ENCODE measurements at regions not wholly inside any gene's neighbourhood (a gene's known extent, or its start where the extent isn't known, plus 50 kb on each side); places are given as distances from the start of the nearest gene placed in this dataset.

DNA sequence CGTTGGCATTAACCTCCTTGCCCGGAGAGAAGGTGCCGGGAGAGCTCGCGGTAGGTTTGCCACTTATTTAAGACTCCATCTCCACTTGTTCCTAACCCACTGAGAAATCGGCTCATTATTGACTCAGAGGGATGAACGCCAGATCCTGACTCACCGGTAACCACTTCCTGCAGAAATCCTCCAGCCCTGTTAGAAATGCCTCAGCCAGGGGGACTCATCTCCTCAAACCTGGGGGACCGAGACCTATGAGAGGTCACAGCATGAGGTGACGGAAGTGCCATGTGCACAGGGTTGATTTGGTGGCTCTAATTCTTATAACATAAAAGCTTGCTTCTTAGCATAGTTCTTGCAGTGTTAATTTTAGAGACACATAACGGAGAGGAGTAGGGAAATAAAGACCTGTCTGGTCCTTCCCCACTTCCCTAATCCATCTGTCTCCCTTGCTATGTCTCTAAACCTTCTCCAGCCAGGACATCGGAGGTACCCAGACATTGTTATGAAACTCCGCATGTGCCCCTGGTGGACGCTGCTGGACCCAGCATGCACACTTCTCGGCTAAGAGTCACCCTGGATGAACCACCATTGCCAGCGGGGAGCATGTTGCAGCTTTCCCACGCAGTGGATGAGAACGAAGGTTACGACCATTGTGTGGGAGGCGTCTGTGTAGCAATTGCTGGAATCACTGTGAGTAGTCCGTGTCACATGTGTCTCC is 158.9 kb downstream of the EFNB2 start:
- DNase-seq (ENCODE audit: low read depth, low spot score), result no peak
- no peaks in the 10 kb centered on the region for H3K27me3 ChIP-seq (ENCODE audit: insufficient read depth, insufficient read length)
- H3K9ac ChIP-seq (ENCODE audit: insufficient read length, low read depth), result no peak overlapping the region
- TF ChIP-seq ZNF274 (IDR thresholded peaks at IDR 0.05; ENCODE audit: low read depth, low read length) (no peak), YY1 (IDR thresholded peaks at IDR 0.05; ENCODE audit: insufficient read depth, insufficient read length) (no peak), SUZ12 (IDR thresholded peaks at IDR 0.05; ENCODE audit: extremely low read depth, insufficient read depth, insufficient read length) (no peak)
- H3K4me3 ChIP-seq (ENCODE audit: insufficient read length, low read depth), result no peak overlapping the region
- H3K4me1 ChIP-seq (ENCODE audit: insufficient read depth, insufficient read length), result no peaks in the 10 kb centered on the region
- no peaks in the 10 kb centered on the region for H3K9me3 ChIP-seq (ENCODE audit: insufficient read depth, low read length)
- H3K36me3 ChIP-seq (ENCODE audit: insufficient read depth, insufficient read length, low read length), result no peaks in the 10 kb centered on the region

DNA sequence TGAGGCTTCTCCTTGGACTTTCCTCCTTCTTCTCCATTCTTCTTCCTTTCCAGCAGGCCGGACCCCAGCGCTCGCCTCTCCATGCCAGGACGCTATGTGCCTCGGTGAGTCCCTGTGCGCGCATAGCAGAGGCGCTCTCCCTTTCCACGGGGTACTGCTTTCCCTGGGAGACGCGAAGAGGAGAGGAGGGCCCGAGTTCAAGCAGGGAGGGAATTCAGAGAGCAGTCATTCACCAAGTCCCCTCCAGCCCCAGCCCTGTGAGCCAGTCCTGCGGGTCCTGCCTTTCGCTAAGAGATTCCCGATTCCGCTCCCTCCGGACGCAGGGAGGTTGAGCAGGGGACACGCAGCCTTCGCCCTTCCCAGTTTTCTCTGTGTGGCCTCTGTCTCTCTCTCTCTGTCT is 160.4 kb downstream of the EFNB2 start:
- Histone ChIP-seq H3K36me3 (ENCODE audit: insufficient read depth, insufficient read length, low read length) (no peaks in the 10 kb centered on the region), H3K9me3 (ENCODE audit: insufficient read depth, low read length) (no peaks in the 10 kb centered on the region), H3K4me1 (ENCODE audit: insufficient read depth, insufficient read length) (no peaks in the 10 kb centered on the region), H3K27me3 (ENCODE audit: insufficient read depth, insufficient read length) (no peaks in the 10 kb centered on the region), H3K9ac (ENCODE audit: insufficient read length, low read depth) (no peak overlapping the region), H3K4me3 (ENCODE audit: insufficient read length, low read depth) (no peak overlapping the region)
- DNase-seq (ENCODE audit: low read depth, low spot score), result no peak
- TF ChIP-seq SUZ12 (IDR thresholded peaks at IDR 0.05; ENCODE audit: extremely low read depth, insufficient read depth, insufficient read length) (no peak), YY1 (IDR thresholded peaks at IDR 0.05; ENCODE audit: insufficient read depth, insufficient read length) (no peak), ZNF274 (IDR thresholded peaks at IDR 0.05; ENCODE audit: low read depth, low read length) (no peak)

DNA sequence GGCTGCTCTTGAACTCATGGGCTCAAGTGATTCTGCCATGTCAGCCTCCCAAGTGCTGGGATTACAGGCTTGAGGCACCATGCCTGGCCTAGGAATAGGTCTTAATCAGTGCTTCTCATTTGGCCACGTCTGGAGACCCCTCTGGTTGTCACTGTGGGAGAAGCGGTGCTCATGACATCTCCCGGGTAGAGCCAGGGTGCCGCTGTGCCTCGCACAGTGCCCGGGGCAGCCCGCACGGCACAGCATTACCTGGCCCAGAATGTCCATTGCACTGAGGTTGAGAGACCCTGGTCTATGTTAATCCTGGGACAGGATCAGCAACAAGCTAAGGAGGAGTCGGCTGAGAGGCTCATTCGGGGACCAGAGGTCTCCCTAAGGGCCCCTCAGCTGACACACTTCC is 160.8 kb downstream of the EFNB2 start:
- Histone ChIP-seq H3K4me1 (ENCODE audit: insufficient read depth, insufficient read length) (no peaks in the 10 kb centered on the region), H3K9ac (ENCODE audit: insufficient read length, low read depth) (no peak overlapping the region), H3K27me3 (ENCODE audit: insufficient read depth, insufficient read length) (no peaks in the 10 kb centered on the region), H3K36me3 (ENCODE audit: insufficient read depth, insufficient read length, low read length) (no peaks in the 10 kb centered on the region), H3K4me3 (ENCODE audit: insufficient read length, low read depth) (no peak overlapping the region), H3K9me3 (ENCODE audit: insufficient read depth, low read length) (no peaks in the 10 kb centered on the region)
- DNase-seq (ENCODE audit: low read depth, low spot score), result no peak
- no peak for TF ChIP-seq ZNF274 (IDR thresholded peaks at IDR 0.05; ENCODE audit: low read depth, low read length)
- no peak for TF ChIP-seq SUZ12 (IDR thresholded peaks at IDR 0.05; ENCODE audit: extremely low read depth, insufficient read depth, insufficient read length)
- no peak for TF ChIP-seq YY1 (IDR thresholded peaks at IDR 0.05; ENCODE audit: insufficient read depth, insufficient read length)

DNA sequence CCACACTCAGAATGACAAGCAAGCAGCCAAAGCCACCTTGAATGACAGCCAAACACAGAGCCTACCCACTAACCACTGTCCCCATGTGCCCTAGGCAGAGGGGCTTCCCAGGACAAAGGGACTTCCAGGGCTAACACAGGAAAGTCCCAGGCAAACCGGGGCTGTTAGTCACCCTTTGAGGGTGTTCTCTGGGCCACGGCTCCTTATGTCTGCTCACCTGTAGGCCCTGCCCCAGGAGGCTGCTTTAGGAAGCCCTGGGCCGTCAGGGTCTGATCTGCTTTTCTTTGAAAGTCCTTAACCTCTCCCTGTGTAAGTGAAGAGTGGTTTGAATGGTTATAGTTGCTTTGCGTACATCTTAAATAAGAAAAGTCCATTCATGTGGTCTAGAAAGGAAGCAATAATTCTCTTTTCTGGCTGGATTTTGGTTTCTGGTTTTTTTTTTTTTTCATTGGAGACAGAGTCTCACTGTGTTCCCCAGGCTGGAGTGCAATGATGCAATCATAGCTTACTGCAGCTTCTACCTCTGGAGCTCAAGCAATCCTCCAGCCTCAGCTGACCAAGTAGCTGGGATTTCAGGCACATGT is 161.4 kb downstream of the EFNB2 start:
- no peaks in the 10 kb centered on the region for H3K36me3 ChIP-seq (ENCODE audit: insufficient read depth, insufficient read length, low read length)
- no peaks in the 10 kb centered on the region for H3K4me1 ChIP-seq (ENCODE audit: insufficient read depth, insufficient read length)
- H3K4me3 ChIP-seq (ENCODE audit: insufficient read length, low read depth), result no peak overlapping the region
- no peaks in the 10 kb centered on the region for H3K9me3 ChIP-seq (ENCODE audit: insufficient read depth, low read length)
- H3K27me3 ChIP-seq (ENCODE audit: insufficient read depth, insufficient read length), result no peaks in the 10 kb centered on the region
- no peak for DNase-seq (ENCODE audit: low read depth, low spot score)
- TF ChIP-seq SUZ12 (IDR thresholded peaks at IDR 0.05; ENCODE audit: extremely low read depth, insufficient read depth, insufficient read length), result no peak
- TF ChIP-seq YY1 (IDR thresholded peaks at IDR 0.05; ENCODE audit: insufficient read depth, insufficient read length), result no peak
- no peak for TF ChIP-seq ZNF274 (IDR thresholded peaks at IDR 0.05; ENCODE audit: low read depth, low read length)
- H3K9ac ChIP-seq (ENCODE audit: insufficient read length, low read depth), result no peak overlapping the region

DNA sequence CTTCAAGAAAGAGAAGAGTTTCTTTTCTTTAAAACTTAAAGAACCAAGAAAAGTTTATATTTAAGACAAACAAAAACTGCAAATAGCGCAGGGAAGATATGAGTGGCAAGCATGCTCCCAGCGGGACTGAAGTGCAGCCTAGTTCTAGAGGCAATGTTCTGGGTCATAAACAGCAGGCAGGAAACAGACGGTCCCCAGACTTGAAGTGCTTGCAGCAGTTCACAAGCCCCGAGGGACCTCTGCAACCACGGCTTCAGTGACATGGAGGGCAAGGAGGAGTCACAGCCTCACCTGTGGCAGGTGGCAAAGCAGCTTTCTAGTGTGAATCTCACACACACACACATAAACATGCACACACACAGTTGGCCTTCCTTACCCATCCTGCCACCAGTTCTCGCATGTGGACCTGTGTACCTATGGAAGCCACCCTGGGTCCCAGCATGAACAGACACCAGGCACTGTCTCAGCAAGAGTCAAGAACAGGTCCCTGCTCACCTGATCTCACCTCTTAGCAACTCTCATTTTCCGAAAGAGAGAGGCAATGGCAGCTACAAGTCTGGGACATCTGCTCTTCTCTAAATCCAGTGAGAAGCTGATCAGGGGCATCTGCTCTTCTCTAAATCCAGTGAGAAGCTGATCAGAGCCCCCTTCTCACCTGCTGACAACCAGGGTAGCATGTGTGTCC is 162.0 kb downstream of the EFNB2 start:
- no peak overlapping the region for H3K9ac ChIP-seq (ENCODE audit: insufficient read length, low read depth)
- H3K36me3 ChIP-seq (ENCODE audit: insufficient read depth, insufficient read length, low read length), result no peaks in the 10 kb centered on the region
- H3K4me3 ChIP-seq (ENCODE audit: insufficient read length, low read depth), result no peak overlapping the region
- DNase-seq (ENCODE audit: low read depth, low spot score), result no peak
- TF ChIP-seq ZNF274 (IDR thresholded peaks at IDR 0.05; ENCODE audit: low read depth, low read length) (no peak), SUZ12 (IDR thresholded peaks at IDR 0.05; ENCODE audit: extremely low read depth, insufficient read depth, insufficient read length) (no peak), YY1 (IDR thresholded peaks at IDR 0.05; ENCODE audit: insufficient read depth, insufficient read length) (no peak)
- H3K4me1 ChIP-seq (ENCODE audit: insufficient read depth, insufficient read length), result no peaks in the 10 kb centered on the region
- no peaks in the 10 kb centered on the region for H3K27me3 ChIP-seq (ENCODE audit: insufficient read depth, insufficient read length)
- H3K9me3 ChIP-seq (ENCODE audit: insufficient read depth, low read length), result no peaks in the 10 kb centered on the region

DNA sequence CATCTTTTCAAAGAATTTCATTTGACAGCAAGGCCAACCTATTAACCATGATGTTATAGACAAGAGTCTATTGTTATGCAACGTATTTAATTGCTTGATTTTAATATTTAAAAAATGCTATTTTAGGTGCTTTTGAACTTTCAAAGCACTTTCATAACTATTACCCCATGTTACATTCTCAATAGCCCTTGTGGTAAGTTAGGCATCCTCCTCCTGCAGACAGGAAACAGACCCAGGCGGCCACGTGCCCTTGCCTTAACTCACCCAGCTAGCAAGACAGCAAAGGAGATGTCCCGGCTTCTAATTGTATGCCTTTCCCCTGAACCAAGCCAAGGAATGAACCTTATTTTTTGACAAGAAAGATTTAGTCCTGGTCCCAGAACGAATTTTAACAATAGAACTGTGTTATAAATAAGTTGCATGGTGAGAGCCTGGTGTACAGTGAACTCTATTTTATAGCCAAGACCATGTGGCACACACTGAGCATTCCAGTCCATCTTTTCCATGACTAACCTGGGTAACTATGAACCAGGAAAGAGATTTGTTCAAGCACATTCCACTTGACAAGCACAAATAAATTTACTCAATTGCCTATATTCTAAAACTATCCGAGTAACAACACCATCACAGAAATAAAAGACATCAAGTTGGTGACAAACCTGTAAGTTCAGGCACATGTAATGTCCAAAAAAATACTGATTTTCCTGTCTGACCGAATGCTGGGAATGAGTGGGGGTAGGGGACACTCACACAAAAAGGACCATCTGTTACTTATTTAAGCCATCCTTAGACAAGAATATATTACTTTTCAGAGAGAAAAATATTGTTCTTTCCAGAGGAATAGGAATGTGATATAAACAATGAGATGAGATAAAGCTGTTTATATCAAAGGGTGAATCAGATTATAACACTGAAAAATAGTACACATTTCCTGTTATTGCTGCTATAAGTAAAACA is 163.0 kb downstream of the EFNB2 start:
- Histone ChIP-seq H3K36me3 (ENCODE audit: insufficient read depth, insufficient read length, low read length) (no peaks in the 10 kb centered on the region), H3K4me3 (ENCODE audit: insufficient read length, low read depth) (no peak overlapping the region), H3K4me1 (ENCODE audit: insufficient read depth, insufficient read length) (no peaks in the 10 kb centered on the region), H3K27me3 (ENCODE audit: insufficient read depth, insufficient read length) (no peaks in the 10 kb centered on the region), H3K9ac (ENCODE audit: insufficient read length, low read depth) (no peak overlapping the region), H3K9me3 (ENCODE audit: insufficient read depth, low read length) (no peaks in the 10 kb centered on the region)
- TF ChIP-seq SUZ12 (IDR thresholded peaks at IDR 0.05; ENCODE audit: extremely low read depth, insufficient read depth, insufficient read length) (no peak), ZNF274 (IDR thresholded peaks at IDR 0.05; ENCODE audit: low read depth, low read length) (no peak), YY1 (IDR thresholded peaks at IDR 0.05; ENCODE audit: insufficient read depth, insufficient read length) (no peak)
- DNase-seq (ENCODE audit: low read depth, low spot score), result no peak
